DOHH2 (cell line): ENCODE measurements at regions not wholly inside any gene's neighbourhood (a gene's known extent, or its start where the extent isn't known, plus 50 kb on each side); places are given as distances from the start of the nearest gene placed in this dataset.

Experiments used
- EZH2phosphoT487 ChIP-seq: fragments of 200-600 bp; sonication (generic); IDR thresholded peaks from 2 replicates; pipeline ENCODE4 v1.6.1; 2017; ENCODE audit warnings: borderline replicate concordance, mild to moderate bottlenecking, antibody characterized with exemption, low read length, moderate library complexity, mixed read lengths
- TF ChIP-seq, protein P1 (sequence below): fragments of 200-600 bp; sonication (generic); IDR thresholded peaks from one replicate; pipeline ENCODE4 v1.5.1; 2014; ENCODE audit warnings: antibody characterized with exemption, mild to moderate bottlenecking, low read depth, low read length; ENCODE audit not compliant: poor library complexity, severe bottlenecking

DNA sequence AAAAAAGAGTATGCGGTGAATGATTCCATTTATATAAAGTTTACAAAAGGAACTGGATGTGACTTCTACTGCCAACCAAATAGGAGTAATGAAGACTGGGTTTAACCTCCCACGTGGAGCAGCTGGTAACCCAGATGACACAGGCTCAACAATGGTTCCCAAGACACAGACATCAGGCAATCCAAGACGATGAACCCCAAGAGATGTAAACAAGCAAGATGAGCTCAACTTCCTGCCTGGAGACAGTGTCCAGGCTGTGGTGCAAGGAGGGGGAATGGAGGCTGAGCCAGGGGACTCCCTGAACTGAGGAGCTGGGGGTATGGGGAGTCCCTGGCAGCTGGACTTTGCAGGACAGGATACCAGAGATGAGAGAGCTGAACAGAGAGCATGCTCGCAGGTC lies 104.7 kb downstream of the LITAF start:
- TF ChIP-seq, protein P1, sequence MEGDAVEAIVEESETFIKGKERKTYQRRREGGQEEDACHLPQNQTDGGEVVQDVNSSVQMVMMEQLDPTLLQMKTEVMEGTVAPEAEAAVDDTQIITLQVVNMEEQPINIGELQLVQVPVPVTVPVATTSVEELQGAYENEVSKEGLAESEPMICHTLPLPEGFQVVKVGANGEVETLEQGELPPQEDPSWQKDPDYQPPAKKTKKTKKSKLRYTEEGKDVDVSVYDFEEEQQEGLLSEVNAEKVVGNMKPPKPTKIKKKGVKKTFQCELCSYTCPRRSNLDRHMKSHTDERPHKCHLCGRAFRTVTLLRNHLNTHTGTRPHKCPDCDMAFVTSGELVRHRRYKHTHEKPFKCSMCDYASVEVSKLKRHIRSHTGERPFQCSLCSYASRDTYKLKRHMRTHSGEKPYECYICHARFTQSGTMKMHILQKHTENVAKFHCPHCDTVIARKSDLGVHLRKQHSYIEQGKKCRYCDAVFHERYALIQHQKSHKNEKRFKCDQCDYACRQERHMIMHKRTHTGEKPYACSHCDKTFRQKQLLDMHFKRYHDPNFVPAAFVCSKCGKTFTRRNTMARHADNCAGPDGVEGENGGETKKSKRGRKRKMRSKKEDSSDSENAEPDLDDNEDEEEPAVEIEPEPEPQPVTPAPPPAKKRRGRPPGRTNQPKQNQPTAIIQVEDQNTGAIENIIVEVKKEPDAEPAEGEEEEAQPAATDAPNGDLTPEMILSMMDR: no peak
- TF ChIP-seq EZH2phosphoT487: no peak
